Activated CD8-positive, alpha-beta T cell treated with anti-CD3 and anti-CD28 coated beads for 36 hours (primary cell): ENCODE measurements at regions not wholly inside any gene's neighbourhood (a gene's known extent, or its start where the extent isn't known, plus 50 kb on each side); places are given as distances from the start of the nearest gene placed in this dataset.
A peak's percentile ranks its signal among the peaks of the same experiment; 100 is the strongest.

Experiments
- ATAC-seq: fragments of 200-7000 bp; cut with Tn5 transposase; one replicate; pipeline ENCODE4 v1.10.0; 2021; ENCODE audit warnings: mild to moderate bottlenecking, moderate library complexity
- CTCF ChIA-PET: fragments of 350-600 bp; sonication (Branson Sonifier 250); formaldehyde crosslinking; loops from one replicate; lab custom pipeline; 2021; ENCODE audit warnings: antibody characterized with exemption; lab: Charles Lee
- POLR2A ChIA-PET: fragments of 350-600 bp; sonication (Branson Sonifier 250); formaldehyde crosslinking; loops from one replicate; lab custom pipeline; 2021; ENCODE audit warnings: antibody characterized with exemption; lab: Charles Lee
- DNase-seq: peaks from one replicate; pipeline ENCODE4 v3.0.0-alpha.2; 2020
- H3K27ac Mint-ChIP-seq: one replicate; pipeline ENCODE4 v1.8.0; 2021; ENCODE audit warnings: mild to moderate bottlenecking, mixed read lengths
- H3K27me3 Mint-ChIP-seq: one replicate; pipeline ENCODE4 v1.8.0; 2021; ENCODE audit warnings: mixed read lengths
- H3K36me3 Mint-ChIP-seq: one replicate; pipeline ENCODE4 v1.8.0; 2021; ENCODE audit warnings: low read depth, mixed read lengths
- H3K4me1 Mint-ChIP-seq: one replicate; pipeline ENCODE4 v1.8.0; 2021; ENCODE audit warnings: low read depth, mixed read lengths
- H3K4me3 Mint-ChIP-seq: one replicate; pipeline ENCODE4 v1.8.0; 2021; ENCODE audit warnings: mild to moderate bottlenecking, moderate library complexity, mixed read lengths
- H3K9me3 Mint-ChIP-seq: one replicate; pipeline ENCODE4 v1.8.0; 2021; ENCODE audit warnings: mixed read lengths
- CTCF ChIP-seq: fragments of 200-600 bp; IDR thresholded peaks from one replicate; pipeline ENCODE4 v1.8.0; 2022; ENCODE audit warnings: antibody characterized with exemption, mild to moderate bottlenecking
- intact Hi-C: fragments of 100-400 bp; cut with micrococcal nuclease; formaldehyde crosslinking; loops from one replicate; pipeline ENCODE4 v1.10.0; 2022

GRCh38 chr2:16258350-16258749, 318.0 kb downstream of the MYCN start:
- no peaks in the 10 kb centered on the region for H3K36me3 Mint-ChIP-seq
- no peaks in the 10 kb centered on the region for H3K9me3 Mint-ChIP-seq
- CTCF ChIA-PET: no interaction called here
- ATAC-seq (no peak), DNase-seq (no peak)
- H3K4me3 Mint-ChIP-seq: no peak overlapping the region
- H3K27ac Mint-ChIP-seq: no peak overlapping the region
- H3K27me3 Mint-ChIP-seq: peaks cover 11% of the 10 kb centered on the region
- POLR2A ChIA-PET: no interaction called here
- no peak for TF ChIP-seq CTCF
- intact Hi-C loops: no loop called here
- H3K4me1 Mint-ChIP-seq: peaks cover 12% of the 10 kb centered on the region

DNA sequence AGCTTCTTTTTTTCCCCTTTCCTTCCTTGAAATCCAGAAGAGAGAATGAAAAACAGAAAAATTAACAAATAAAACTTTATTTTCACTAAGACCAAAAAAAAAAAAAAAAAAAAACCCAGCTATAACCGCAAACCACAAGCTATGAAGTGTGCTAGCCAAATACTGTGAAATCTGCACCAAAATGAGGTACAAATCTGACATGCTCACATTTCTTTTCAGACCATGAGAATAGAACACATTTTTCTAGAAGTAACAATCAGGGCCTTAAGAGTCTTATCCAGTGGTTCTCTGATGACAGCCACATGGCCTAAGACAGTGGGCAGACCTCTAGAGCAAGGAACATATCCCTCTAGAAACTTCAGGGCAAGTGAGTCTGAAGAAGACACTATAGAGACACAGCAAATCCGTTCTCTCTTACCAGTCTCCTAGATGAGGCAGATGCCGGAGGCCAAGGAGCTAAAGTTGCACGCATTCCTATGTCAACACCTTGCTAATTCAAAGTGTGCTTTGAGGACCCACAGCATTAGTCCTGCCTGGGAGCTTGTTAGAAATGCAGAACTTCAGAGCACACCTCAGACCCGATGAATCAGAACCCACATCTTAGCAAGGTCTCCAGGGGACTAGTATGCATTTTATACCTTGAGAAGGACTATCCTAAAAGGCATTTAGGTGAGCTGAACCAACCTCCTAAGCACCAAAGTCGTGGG, 317.1 kb downstream of the MYCN start:
- Mint-ChIP-seq H3K27me3 (peaks cover 11% of the 10 kb centered on the region), H3K36me3 (no peaks in the 10 kb centered on the region), H3K4me1 (peaks cover 12% of the 10 kb centered on the region), H3K27ac (no peak overlapping the region), H3K9me3 (no peaks in the 10 kb centered on the region), H3K4me3 (no peak overlapping the region)
- intact Hi-C loops: no loop called here
- ATAC-seq: no peak
- DNase-seq: no peak
- ChIA-PET CTCF (no interaction called here), POLR2A (interaction anchor here (0.5 kb wide), 1 partner anchor 426 kb away, joined by 3 read pairs; no protein-coding TSS in a partner anchor)
- TF ChIP-seq CTCF: no peak

DNA sequence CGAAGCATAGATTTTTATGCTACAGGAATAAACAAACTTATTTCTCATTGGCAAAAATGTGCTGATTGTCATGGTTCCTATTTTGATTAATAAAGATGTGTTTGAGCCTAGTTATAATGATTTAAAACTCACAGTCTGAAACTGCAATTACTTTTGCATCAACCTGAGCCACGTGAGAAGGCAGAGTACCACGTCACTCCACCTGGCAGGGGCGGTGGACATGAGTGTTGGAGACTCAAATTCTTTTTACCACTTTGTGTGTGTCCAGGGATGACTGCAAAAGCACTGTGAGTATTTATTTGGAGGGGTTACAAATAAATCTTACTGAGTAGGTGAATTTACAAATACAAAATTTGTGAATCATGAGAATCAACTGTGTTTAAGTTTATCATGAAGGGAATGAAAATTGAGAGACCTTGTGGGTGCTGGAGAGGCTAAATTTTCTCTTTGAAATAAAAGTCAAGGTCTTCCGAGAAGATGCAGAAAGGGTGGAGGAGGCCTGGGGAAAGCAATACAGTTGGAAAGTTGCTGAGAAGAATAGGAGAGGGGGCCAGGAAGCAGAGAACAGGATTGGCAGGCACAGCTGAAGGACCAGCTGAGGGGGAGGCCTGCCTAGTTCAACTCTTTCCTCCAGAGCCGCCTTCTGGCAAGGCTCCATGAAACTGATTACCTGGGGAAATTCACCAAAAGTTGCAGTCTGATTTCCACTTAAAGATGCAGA, 316.4 kb downstream of the MYCN start:
- Mint-ChIP-seq H3K27ac (no peak overlapping the region), H3K27me3 (peaks cover 11% of the 10 kb centered on the region)
- POLR2A ChIA-PET: interaction anchor here (0.5 kb wide), 1 partner anchor 427 kb away, joined by 3 read pairs; no protein-coding TSS in a partner anchor

DNA sequence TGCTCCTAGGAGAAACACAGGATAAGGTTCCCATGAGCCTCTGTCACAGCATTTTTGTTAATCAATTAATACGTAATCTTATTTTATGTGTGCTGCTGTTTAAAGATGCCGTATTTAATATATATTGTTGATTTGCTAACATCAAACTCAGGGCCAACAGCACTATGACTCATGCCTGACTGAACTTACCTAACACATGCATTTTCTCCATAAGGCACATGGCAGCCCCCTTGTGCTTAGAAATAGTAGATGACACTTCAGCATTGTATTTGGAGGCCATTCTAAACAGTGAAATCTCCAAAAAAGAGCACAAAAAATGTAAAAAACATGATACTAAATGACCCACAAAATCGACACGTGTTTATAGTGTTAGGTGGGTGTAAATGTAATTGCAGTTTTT, 314.8 kb downstream of the MYCN start:
- H3K4me3 Mint-ChIP-seq: no peak overlapping the region
- no peak for TF ChIP-seq CTCF
- ATAC-seq (no peak), DNase-seq (no peak)
- H3K4me1 Mint-ChIP-seq: peaks cover 12% of the 10 kb centered on the region
- peaks cover 11% of the 10 kb centered on the region for H3K27me3 Mint-ChIP-seq
- H3K36me3 Mint-ChIP-seq: no peaks in the 10 kb centered on the region
- H3K27ac Mint-ChIP-seq: no peak overlapping the region
- intact Hi-C loops: no loop called here
- POLR2A ChIA-PET: no interaction called here
- CTCF ChIA-PET: no interaction called here
- H3K9me3 Mint-ChIP-seq: no peaks in the 10 kb centered on the region

More for the DNA sequence above, 316.4 kb downstream of the MYCN start:
- no peaks in the 10 kb centered on the region for H3K36me3 Mint-ChIP-seq
- H3K4me3 Mint-ChIP-seq: no peak overlapping the region
- DNase-seq (peak; percentile 2), ATAC-seq (no peak)
- intact Hi-C loops: no loop called here
- CTCF ChIA-PET: no interaction called here
- peaks cover 12% of the 10 kb centered on the region for H3K4me1 Mint-ChIP-seq
- no peak for TF ChIP-seq CTCF
- H3K9me3 Mint-ChIP-seq: no peaks in the 10 kb centered on the region
